Memory B cell (primary cell): ENCODE measurements at regions not wholly inside any gene's neighbourhood (a gene's known extent, or its start where the extent isn't known, plus 50 kb on each side); places are given as distances from the start of the nearest gene placed in this dataset.

Experiments
- ATAC-seq: fragments of 150-1000 bp; cut with Tn5 transposase; 2 replicates; pipeline ENCODE4 v1.10.0; 2021; ENCODE audit warnings: low read depth, mild to moderate bottlenecking, moderate library complexity
- DNase-seq, 2 donors: peaks; one replicate each; pipeline ENCODE4 v3.0.0; 2022; ENCODE audit warnings: low spot score in 2 of 2
- H3K27ac Mint-ChIP-seq: one replicate; pipeline ENCODE4 v1.8.0; 2022; ENCODE audit warnings: mild to moderate bottlenecking, moderate library complexity, mixed read lengths
- H3K27me3 Mint-ChIP-seq: one replicate; pipeline ENCODE4 v1.8.0; 2022; ENCODE audit warnings: mixed read lengths
- H3K36me3 Mint-ChIP-seq: one replicate; pipeline ENCODE4 v1.8.0; 2022; ENCODE audit warnings: mild to moderate bottlenecking, mixed read lengths
- H3K4me1 Mint-ChIP-seq: one replicate; pipeline ENCODE4 v1.8.0; 2022; ENCODE audit warnings: mixed read lengths
- H3K4me3 Mint-ChIP-seq: one replicate; pipeline ENCODE4 v1.8.0; 2022; ENCODE audit warnings: mild to moderate bottlenecking, moderate library complexity, mixed read lengths
- H3K9me3 Mint-ChIP-seq: one replicate; pipeline ENCODE4 v1.8.0; 2022; ENCODE audit warnings: mixed read lengths

DNA sequence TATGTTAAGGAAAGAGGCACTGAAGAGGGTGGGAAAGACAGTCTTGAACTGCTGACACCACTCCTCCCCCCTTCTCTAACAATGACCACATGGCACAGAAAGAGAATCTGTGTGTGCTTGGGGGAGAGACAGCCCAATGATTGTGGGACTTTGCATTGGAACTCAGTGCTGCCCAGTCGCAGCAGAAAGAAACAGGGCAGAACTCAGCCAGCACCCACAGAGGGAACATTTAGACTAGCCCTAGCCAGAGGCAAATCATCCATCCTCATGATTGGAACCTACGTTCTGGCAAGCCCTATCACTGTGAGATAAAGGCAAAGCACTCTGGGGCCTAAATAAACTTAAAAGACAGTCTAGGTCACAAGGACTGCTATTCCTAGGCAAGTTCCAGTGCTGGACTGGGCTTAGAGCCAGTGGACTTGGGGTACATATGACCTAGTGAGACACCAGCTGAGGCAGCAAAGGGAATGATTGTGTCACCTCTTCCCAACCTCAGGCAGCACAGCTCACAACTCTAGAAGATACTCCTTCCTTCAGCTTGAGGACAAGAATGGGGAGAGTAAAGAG, 132.8 kb upstream of the S100G start:
- Mint-ChIP-seq H3K27me3 (peaks cover 6% of the 10 kb centered on the region), H3K27ac (no peak overlapping the region), H3K9me3 (peaks cover 5% of the 10 kb centered on the region), H3K4me1 (no peaks in the 10 kb centered on the region), H3K4me3 (no peak overlapping the region), H3K36me3 (peaks cover 2% of the 10 kb centered on the region)
- DNase-seq (no peak), ATAC-seq (no peak)

DNA sequence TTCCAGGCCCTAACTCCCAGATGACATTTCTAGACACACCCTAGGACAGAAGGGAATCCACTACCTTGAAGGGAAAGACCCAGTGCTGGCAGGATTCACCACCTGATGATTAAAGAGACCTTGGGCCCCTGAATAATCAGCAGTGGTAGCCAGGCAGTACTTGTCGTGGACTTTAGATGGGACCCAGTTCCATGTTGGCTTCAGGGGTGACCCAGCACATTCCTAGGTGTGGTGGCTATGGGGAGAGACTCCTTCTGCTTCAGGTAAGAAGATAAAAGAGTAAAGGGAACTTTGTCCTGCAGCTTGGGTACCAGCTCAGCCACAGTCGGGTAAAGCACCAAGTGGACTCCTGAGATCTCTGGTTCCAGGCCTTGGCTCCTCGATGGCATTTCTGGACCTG, 131.8 kb upstream of the S100G start:
- Mint-ChIP-seq H3K4me3 (no peak overlapping the region), H3K4me1 (no peaks in the 10 kb centered on the region), H3K36me3 (peaks cover 2% of the 10 kb centered on the region), H3K27ac (no peak overlapping the region), H3K27me3 (peaks cover 6% of the 10 kb centered on the region), H3K9me3 (peaks cover 5% of the 10 kb centered on the region)
- DNase-seq (no peak), ATAC-seq (no peak)

DNA sequence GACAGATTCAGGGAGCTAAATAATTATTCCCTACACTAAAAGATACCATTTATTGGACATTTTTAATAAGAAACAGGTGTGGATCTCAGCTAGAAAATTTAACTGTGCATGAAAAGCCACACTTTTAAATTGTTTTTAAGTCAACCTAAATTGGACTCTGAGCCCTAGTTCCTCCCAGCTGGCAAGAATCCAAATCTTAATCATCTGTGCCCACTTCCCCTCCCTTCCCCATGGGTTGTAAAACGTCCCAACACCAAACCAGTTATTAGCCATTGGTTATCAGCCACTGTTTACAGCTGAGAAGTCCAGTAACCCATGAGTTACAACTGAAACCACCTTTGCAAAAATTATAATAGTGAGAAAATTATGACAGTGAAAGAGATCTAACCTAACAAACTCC, 125.6 kb upstream of the S100G start:
- ATAC-seq (no peak), DNase-seq (no peak)
- Mint-ChIP-seq H3K4me3 (no peak overlapping the region), H3K27ac (no peak overlapping the region), H3K4me1 (peaks cover 3% of the 10 kb centered on the region), H3K27me3 (peaks cover 2% of the 10 kb centered on the region), H3K9me3 (peaks cover 10% of the 10 kb centered on the region), H3K36me3 (peaks cover 2% of the 10 kb centered on the region)

DNA sequence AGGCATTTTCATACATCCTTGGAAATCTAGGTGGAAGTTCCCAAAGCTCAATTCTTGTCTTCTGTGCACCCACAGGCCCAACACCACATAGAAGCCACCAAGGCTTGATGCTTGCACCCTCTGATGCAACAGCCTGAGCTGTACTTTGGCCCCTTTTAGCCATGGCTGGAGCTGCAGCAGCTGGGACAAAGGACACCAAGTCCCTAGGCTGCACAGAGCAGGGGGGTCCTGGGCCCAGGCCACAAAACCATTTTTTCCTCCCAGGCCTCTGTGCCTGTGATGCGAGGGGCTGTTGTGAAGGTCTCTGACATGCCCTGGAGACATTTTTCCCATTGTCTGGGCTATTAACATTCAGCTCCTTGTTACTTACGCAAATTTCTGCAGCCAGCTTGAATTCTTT, 124.0 kb upstream of the S100G start:
- Mint-ChIP-seq H3K4me3 (no peak overlapping the region), H3K9me3 (peaks cover 8% of the 10 kb centered on the region), H3K27me3 (no peaks in the 10 kb centered on the region), H3K4me1 (peaks cover 3% of the 10 kb centered on the region), H3K27ac (no peak overlapping the region), H3K36me3 (no peaks in the 10 kb centered on the region)
- no peak for ATAC-seq
- no peak for DNase-seq

DNA sequence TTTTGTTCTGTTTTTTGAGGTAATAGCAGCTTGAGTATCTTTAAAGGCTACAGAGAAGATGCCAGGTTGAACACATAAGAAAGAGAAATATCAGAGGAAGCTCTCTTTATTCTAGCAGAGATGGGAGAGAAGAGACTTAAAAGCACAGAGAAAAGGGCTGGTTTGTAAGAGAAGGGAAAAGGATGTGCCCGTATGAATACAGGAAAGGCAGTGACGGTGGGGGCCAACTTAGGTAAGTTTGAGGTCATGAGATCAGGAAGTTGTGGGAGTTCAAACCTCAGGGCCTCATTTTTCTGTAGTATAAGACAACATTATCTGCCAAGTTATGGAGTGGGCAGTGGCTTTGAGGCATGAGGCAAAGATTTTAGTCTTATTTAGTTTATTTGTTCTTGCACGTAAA, 121.3 kb upstream of the S100G start:
- Mint-ChIP-seq H3K4me1 (peaks cover 3% of the 10 kb centered on the region), H3K4me3 (no peak overlapping the region), H3K27ac (no peak overlapping the region), H3K9me3 (peaks cover 7% of the 10 kb centered on the region), H3K27me3 (no peaks in the 10 kb centered on the region), H3K36me3 (no peaks in the 10 kb centered on the region)
- ATAC-seq (no peak), DNase-seq (no peak)
